Karpas-422 (cell line): ENCODE measurements at regions not wholly inside any gene's neighbourhood (a gene's known extent, or its start where the extent isn't known, plus 50 kb on each side); places are given as distances from the start of the nearest gene placed in this dataset.

Experiments used
- DNase-seq: peaks from one replicate; pipeline ENCODE4 v3.0.0-alpha.2; 2015
- H2AFZ ChIP-seq: fragments of 200-600 bp; sonication (generic); 2 replicates; pipeline ENCODE4 v1.6.1; 2014; ENCODE audit warnings: antibody characterized with exemption, low read length, mixed read lengths
- H3K27ac ChIP-seq: fragments of 200-600 bp; sonication (generic); 2 replicates; pipeline ENCODE4 v1.5.1; 2014; ENCODE audit warnings: mild to moderate bottlenecking, low read length, moderate library complexity
- H3K27me3 ChIP-seq: fragments of 200-600 bp; sonication (generic); 2 replicates; pipeline ENCODE4 v1.6.1; 2014; ENCODE audit warnings: low read length, mixed read lengths
- H3K36me3 ChIP-seq: fragments of 200-600 bp; sonication (generic); 2 replicates; pipeline ENCODE4 v1.6.1; 2014; ENCODE audit warnings: low read length, mixed read lengths; ENCODE audit not compliant: insufficient read depth
- H3K4me1 ChIP-seq: fragments of 200-600 bp; sonication (generic); 2 replicates; pipeline ENCODE4 v1.6.1; 2014; ENCODE audit warnings: mild to moderate bottlenecking, low read length, mixed read lengths
- H3K4me2 ChIP-seq: fragments of 200-600 bp; sonication (generic); 2 replicates; pipeline ENCODE4 v1.6.1; 2014; ENCODE audit warnings: low read length, low read depth, mild to moderate bottlenecking; ENCODE audit not compliant: poor library complexity, severe bottlenecking
- H3K4me3 ChIP-seq: fragments of 200-600 bp; sonication (generic); 2 replicates; pipeline ENCODE4 v1.5.1; 2014; ENCODE audit warnings: mild to moderate bottlenecking, antibody characterized with exemption, low read length, mixed read lengths
- H3K79me2 ChIP-seq: fragments of 200-600 bp; sonication (generic); 2 replicates; pipeline ENCODE4 v1.6.1; 2014; ENCODE audit warnings: mild to moderate bottlenecking, low read length, mixed read lengths
- H3K9ac ChIP-seq: fragments of 200-600 bp; sonication (generic); 2 replicates; pipeline ENCODE4 v1.6.0; 2014; ENCODE audit warnings: low read length
- H3K9me2 ChIP-seq: fragments of 200-600 bp; sonication (generic), shearing (Covaris generic); replicated peaks from 2 replicates; pipeline ENCODE4 v1.6.0; 2014; ENCODE audit warnings: mild to moderate bottlenecking, low read length, moderate library complexity; ENCODE audit not compliant: insufficient read depth
- H3K9me3 ChIP-seq: fragments of 300-700, 200-600 bp; sonication (generic); 2 replicates; pipeline ENCODE4 v1.6.1; 2014; ENCODE audit warnings: low read length, mixed read lengths
- H4K20me1 ChIP-seq: fragments of 200-600 bp; sonication (generic); 2 replicates; pipeline ENCODE4 v1.6.1; 2014; ENCODE audit warnings: mild to moderate bottlenecking, antibody characterized with exemption, low read length, low read depth; ENCODE audit not compliant: insufficient read depth

DNA sequence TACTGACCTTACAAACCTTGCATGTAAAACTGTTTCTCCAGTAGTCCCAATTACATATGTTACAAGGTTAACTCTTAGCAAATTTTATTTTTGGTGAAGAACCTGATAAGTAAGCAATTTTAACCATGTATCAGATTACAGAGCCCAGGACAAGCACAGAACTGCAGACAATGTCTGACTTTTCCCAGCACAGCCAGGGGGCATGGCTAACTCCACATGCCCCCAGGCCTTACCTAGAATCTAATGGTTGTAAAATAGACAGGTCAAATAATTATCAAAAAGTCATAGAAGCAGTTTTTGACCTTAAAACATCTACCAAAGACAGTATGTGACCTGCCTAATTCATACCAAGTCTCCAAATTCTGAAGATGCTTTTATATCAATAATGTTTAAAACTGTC is 364.1 kb downstream of the FOXO1 start:
- Histone ChIP-seq H3K4me2 (no peak overlapping the region), H3K9me2 (no peaks in the 10 kb centered on the region), H3K9me3 (peaks cover 14% of the 10 kb centered on the region), H3K4me3 (no peak overlapping the region), H3K9ac (no peak overlapping the region), H3K4me1 (no peaks in the 10 kb centered on the region), H3K27ac (no peak overlapping the region), H3K79me2 (no peaks in the 10 kb centered on the region), H3K27me3 (no peaks in the 10 kb centered on the region; the same call in 1 of the 2 replicates), H4K20me1 (no peaks in the 10 kb centered on the region), H3K36me3 (no peaks in the 10 kb centered on the region), H2AFZ (no peak overlapping the region)
- no peak for DNase-seq

DNA sequence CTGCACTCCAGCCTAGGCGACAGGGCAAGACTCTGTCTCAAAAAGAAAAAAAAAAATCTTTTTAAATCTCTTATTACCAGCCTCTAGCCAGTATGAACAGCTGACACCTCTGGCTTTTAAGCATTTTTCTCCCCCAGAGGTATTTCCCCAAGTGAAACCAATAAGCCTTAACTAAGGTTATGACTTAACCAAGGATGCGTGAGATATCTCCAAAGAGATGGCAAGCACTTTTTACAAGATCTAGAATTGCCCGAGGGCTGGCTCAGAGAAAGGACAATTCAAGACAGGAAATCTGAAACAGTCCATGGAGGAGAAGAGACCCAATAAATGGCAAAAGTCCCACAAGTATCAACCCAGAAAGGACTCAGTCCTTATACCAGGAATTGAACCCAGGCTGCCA is 362.1 kb downstream of the FOXO1 start:
- H3K4me2 ChIP-seq = no peak overlapping the region
- H3K9ac ChIP-seq = no peak overlapping the region
- no peaks in the 10 kb centered on the region for H3K9me2 ChIP-seq

DNA sequence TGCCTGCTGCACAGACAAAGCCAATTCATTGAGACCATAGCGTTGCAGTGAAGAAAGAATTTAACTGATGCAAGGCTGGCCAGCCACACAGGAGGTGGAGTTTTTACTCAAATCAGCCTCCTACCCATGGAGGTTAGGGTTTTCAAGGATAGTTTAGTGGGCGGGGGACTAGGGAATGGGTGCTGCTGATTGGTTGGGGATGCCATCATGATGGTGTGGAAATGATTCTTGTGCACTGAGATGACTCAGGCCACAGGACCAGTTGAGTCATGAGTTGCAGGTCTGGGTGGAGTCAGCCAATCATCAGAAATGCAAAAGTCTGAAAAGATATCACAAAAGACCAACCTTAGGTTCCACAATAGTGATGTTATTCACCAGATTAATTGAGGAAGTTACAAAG is 359.6 kb downstream of the FOXO1 start:
- Histone ChIP-seq H3K27ac (no peak overlapping the region), H2AFZ (no peak overlapping the region), H3K9me2 (no peaks in the 10 kb centered on the region), H3K4me3 (no peak overlapping the region), H3K4me1 (no peaks in the 10 kb centered on the region), H3K27me3 (no peaks in the 10 kb centered on the region; the same call in 1 of the 2 replicates), H3K79me2 (no peaks in the 10 kb centered on the region), H4K20me1 (no peaks in the 10 kb centered on the region), H3K9me3 (peaks cover 14% of the 10 kb centered on the region), H3K9ac (no peak overlapping the region), H3K4me2 (no peak overlapping the region), H3K36me3 (no peaks in the 10 kb centered on the region)
- DNase-seq = no peak

More for the DNA sequence above, 362.1 kb downstream of the FOXO1 start:
- no peaks in the 10 kb centered on the region for H3K79me2 ChIP-seq
- no peaks in the 10 kb centered on the region for H3K36me3 ChIP-seq
- H3K27me3 ChIP-seq = no peaks in the 10 kb centered on the region; the same call in 1 of the 2 replicates
- H4K20me1 ChIP-seq = no peaks in the 10 kb centered on the region
- peaks cover 14% of the 10 kb centered on the region for H3K9me3 ChIP-seq
- H3K27ac ChIP-seq = no peak overlapping the region
- no peaks in the 10 kb centered on the region for H3K4me1 ChIP-seq
- no peak overlapping the region for H2AFZ ChIP-seq
- H3K4me3 ChIP-seq = no peak overlapping the region
- no peak for DNase-seq

DNA sequence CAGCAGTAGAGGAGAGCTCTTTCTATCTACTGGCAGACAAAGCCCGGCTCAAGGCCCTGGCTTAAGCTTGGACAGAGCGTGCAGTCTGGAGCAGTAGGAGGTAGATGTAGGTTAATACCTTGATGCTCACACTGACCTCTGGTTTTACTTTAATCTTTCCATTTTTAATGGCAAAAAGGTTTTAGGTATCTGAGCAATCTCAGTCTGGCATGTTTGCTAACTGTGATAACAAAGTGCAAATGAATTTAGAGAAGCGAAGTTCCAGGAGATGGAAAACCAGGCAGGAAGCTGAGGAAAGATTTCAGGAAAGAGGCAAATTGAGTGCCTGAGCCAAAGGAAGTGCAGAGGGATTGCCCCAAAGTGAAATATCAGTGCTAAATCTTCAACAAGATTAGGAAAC is 356.6 kb downstream of the FOXO1 start:
- Histone ChIP-seq H3K27me3 (no peaks in the 10 kb centered on the region; the same call in 1 of the 2 replicates), H3K9me3 (peaks cover 14% of the 10 kb centered on the region), H4K20me1 (no peaks in the 10 kb centered on the region), H3K79me2 (no peaks in the 10 kb centered on the region), H3K27ac (no peak overlapping the region), H3K4me2 (no peak overlapping the region), H3K4me1 (no peaks in the 10 kb centered on the region), H3K9me2 (no peaks in the 10 kb centered on the region), H2AFZ (no peak overlapping the region), H3K4me3 (no peak overlapping the region), H3K9ac (no peak overlapping the region), H3K36me3 (no peaks in the 10 kb centered on the region)
- no peak for DNase-seq

DNA sequence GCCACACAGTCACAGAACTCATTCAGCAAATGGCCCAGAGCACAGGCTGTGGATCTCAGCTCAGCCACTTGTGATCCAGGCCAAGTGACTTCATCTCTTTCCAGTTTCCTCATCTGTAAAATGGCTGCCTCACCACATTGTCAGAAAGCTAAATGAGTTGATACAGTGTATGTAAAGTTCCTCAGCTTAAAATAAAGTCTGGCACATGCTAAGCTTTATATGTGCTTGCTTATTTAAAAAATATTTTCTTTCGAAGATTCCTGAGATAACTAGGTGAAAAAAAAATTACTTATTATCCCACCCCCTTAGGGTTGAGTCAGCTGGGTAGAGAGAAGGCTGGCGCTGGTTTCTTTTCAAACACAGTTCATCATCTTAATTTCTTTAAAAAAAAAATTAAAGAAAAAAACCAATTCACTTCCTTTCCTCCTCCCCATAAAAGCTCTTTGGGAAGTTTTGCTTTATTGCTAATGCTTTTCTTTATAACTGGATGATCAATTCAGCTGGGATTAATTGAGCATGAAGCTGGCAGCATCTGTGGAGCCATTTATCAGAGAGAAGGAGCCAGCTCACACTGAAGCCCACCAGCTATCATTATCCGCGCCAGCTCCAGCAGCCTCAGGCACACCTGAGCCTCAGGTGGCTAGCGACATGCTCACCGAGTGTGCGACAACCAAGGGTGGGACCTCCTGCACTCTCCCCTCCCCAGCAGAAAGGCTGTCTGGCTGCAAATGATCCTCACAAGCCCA is 354.9 kb downstream of the FOXO1 start:
- no peaks in the 10 kb centered on the region; the same call in 1 of the 2 replicates for H3K27me3 ChIP-seq
- H2AFZ ChIP-seq = no peak overlapping the region
- no peaks in the 10 kb centered on the region for H4K20me1 ChIP-seq

DNA sequence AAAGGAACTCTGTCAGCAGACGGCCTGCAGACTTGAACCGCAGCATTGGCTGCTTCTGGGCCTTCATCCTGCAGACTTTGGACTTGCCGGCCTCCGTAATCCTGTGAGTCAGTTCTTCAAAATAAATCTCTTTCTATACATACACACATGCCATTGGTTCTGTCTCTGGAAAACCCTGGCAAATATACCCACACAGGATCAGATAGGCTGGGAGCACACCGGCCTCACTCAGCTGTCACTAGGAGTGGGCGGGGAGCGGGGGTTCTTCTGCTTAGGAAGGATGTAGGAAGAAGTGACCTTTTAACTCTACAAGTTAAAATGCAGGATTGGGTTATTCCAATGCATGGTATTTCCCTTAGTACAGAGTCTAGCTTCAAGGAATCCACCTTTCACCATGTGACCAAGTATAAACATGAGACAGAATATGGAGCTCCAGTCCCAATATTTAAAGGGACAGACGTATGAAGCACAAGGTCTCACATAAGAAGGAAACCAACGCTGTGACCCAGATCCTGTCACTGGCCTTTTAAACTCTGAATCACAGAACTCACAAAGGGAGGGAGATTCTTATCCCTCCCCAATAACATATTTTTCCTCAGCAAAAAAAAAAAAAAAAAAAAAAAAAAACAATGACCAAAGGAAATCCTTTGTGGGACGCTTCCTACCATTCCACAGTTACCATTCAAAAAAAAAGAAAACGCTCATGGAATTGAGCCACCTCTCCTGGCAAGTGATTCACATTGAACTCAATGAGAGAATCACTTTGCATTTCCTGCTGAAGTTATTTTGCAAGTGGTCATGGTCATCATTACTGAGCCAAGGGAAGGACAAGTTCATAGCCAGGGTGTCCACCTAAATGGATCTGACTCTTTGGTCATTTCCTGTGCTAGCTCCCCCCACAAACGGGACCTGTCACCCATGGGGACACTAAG is 352.9 kb downstream of the FOXO1 start:
- H3K4me2 ChIP-seq = no peak overlapping the region
- no peaks in the 10 kb centered on the region for H3K36me3 ChIP-seq
- no peaks in the 10 kb centered on the region for H3K27me3 ChIP-seq
- H3K9ac ChIP-seq = no peak overlapping the region
- DNase-seq = no peak
- no peaks in the 10 kb centered on the region for H3K9me3 ChIP-seq
- peaks cover 15% of the 10 kb centered on the region for H3K4me1 ChIP-seq
- H3K4me3 ChIP-seq = no peak overlapping the region
- no peak overlapping the region for H2AFZ ChIP-seq
- no peaks in the 10 kb centered on the region for H3K79me2 ChIP-seq
- H3K27ac ChIP-seq = no peak overlapping the region
- H3K9me2 ChIP-seq = no peaks in the 10 kb centered on the region
- no peaks in the 10 kb centered on the region for H4K20me1 ChIP-seq

More for the DNA sequence above, 354.9 kb downstream of the FOXO1 start:
- Histone ChIP-seq H3K9me3 (peaks cover 5% of the 10 kb centered on the region), H3K27ac (no peak overlapping the region), H3K4me3 (no peak overlapping the region), H3K36me3 (no peaks in the 10 kb centered on the region), H3K4me2 (no peak overlapping the region), H3K79me2 (no peaks in the 10 kb centered on the region), H3K9ac (no peak overlapping the region), H3K9me2 (no peaks in the 10 kb centered on the region), H3K4me1 (peaks cover 4% of the 10 kb centered on the region)
- no peak for DNase-seq

DNA sequence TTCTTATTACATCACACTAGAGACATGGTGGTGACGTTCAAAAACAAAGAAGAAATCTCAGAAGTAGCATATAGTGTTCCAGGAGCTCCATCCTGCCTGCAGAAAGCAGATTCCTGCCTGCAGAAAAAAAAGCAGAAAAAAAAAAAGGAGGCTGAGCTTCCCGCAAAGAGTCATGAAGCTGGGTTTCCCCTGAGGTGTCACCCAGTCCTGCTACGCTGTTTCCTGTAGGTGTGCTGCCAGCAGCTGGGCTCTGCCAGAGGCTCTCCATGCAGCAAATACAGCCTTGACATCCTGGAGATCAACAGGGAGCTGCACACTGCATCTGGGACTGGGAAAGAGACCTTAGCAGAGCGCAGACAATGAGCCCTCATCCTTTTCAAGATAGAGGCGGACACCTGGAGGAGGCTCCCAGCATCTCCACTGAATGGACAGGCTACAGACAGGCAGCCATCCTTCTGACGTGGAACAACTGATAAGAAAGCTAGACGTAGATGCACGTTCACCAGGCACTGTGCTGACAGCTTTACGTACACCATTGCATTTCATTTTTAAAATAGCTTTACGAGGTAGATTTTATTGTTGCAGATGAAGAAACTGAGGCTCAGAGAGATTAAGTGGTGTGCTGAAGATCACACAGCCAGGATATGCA is 350.9 kb downstream of the FOXO1 start:
- Histone ChIP-seq H3K9me2 (no peaks in the 10 kb centered on the region), H3K36me3 (no peaks in the 10 kb centered on the region), H3K79me2 (no peaks in the 10 kb centered on the region), H3K27ac (no peak overlapping the region), H3K4me3 (no peak overlapping the region), H3K27me3 (no peaks in the 10 kb centered on the region), H3K9ac (no peak overlapping the region), H3K4me2 (no peak overlapping the region), H4K20me1 (no peaks in the 10 kb centered on the region), H3K4me1 (peaks cover 16% of the 10 kb centered on the region), H2AFZ (no peak overlapping the region), H3K9me3 (no peaks in the 10 kb centered on the region)
- no peak for DNase-seq

DNA sequence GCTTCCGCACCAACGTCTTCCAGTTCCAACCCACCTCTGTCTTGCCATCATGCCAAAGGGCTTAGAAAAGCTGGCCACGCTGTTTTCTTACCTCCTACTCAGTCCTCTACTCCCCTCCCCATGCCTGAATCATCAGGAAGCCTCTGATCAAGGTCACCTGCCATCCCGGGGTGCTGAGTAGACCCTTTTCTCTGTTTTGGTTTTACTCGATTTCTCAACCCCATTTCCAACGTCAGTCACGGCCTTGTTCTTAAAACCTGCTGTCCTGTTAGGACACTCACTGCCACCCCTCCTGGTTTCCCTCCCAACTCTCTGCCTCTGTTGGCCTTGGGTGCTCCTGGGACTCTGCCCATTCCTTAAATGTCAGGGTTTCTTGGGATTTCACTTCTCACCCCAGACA is 350.1 kb downstream of the FOXO1 start:
- no peak overlapping the region for H3K4me2 ChIP-seq
- H3K9ac ChIP-seq = no peak overlapping the region
- H3K27me3 ChIP-seq = no peaks in the 10 kb centered on the region
- peaks cover 16% of the 10 kb centered on the region for H3K4me1 ChIP-seq
- DNase-seq = no peak
- H3K9me3 ChIP-seq = no peaks in the 10 kb centered on the region
- no peak overlapping the region for H3K27ac ChIP-seq
- H2AFZ ChIP-seq = no peak overlapping the region
- no peaks in the 10 kb centered on the region for H3K36me3 ChIP-seq
- H3K9me2 ChIP-seq = no peaks in the 10 kb centered on the region
- H3K79me2 ChIP-seq = no peaks in the 10 kb centered on the region
- H4K20me1 ChIP-seq = no peaks in the 10 kb centered on the region
- no peak overlapping the region for H3K4me3 ChIP-seq
